HCT116 (cell line): ENCODE measurements at regions not wholly inside any gene's neighbourhood (a gene's known extent, or its start where the extent isn't known, plus 50 kb on each side); places are given as distances from the start of the nearest gene placed in this dataset.

Source experiments
- ATAC-seq: fragments of 200-7000 bp; cut with Tn5 transposase; 2 replicates; pipeline ENCODE4 v1.9.1; 2020; ENCODE audit warnings: mild to moderate bottlenecking, moderate library complexity
- BruUV-seq: library from RNA; stranded (reverse); fragments of 400-500 nt; replicated peaks from 2 replicates; lab custom pipeline; 2021; lab: Mats Ljungman, UMichigan
- CTCF ChIA-PET: fragments of 300-600 bp; sonication (Branson Sonifier 250); formaldehyde crosslinking; loops from one replicate; lab custom pipeline; 2021; ENCODE audit warnings: antibody characterized with exemption; lab: Charles Lee
- POLR2A ChIA-PET: fragments of 300-600, 350-600 bp; sonication (Branson Sonifier 250); formaldehyde crosslinking; loops from one replicate; lab custom pipeline; 2021; ENCODE audit warnings: antibody characterized with exemption; lab: Charles Lee
- RAD21 ChIA-PET, 2 experiments: fragments of 300-600 bp; sonication (Branson Sonifier 250); formaldehyde crosslinking; loops; one replicate each; lab custom pipeline; 2023; ENCODE audit warnings: low total read pairs in 2 of 2; ENCODE audit not compliant: uncharacterized antibody in 2 of 2, unreplicated experiment in 2 of 2, low non-redundant PET in 1 of 2; lab: Charles Lee
- DNase-seq: peaks from one replicate; pipeline ENCODE4 v3.0.0-alpha.2; 2010; ENCODE audit warnings: low read depth, low spot score
- H2AFZ ChIP-seq: fragments of 200-600 bp; shearing (Covaris generic), sonication (generic); 2 replicates; pipeline ENCODE4 v1.6.1; 2017; ENCODE audit warnings: low read depth, mixed run types, mixed read lengths, antibody characterized with exemption, low read length; ENCODE audit not compliant: poor library complexity, severe bottlenecking
- H3K27ac ChIP-seq: 2 replicates; pipeline ENCODE4 v1.5.1; 2012; ENCODE audit warnings: low read depth, low read length
- H3K27me3 ChIP-seq: fragments of 200-600 bp; sonication (generic); 2 replicates; pipeline ENCODE4 v1.6.1; 2016; ENCODE audit warnings: mixed run types, low read length, mixed read lengths; ENCODE audit not compliant: insufficient read depth
- H3K36me3 ChIP-seq, 2 experiments: fragments of 200-500 bp in 1 of 2; fragments of 200-600 bp in 1 of 2; sonication (Bioruptor generic) in 1 of 2; sonication (generic) in 1 of 2; 2 replicates each; pipeline versions ENCODE4 v1.5.1 to v1.6.1; 2014 to 2016; ENCODE audit warnings: low read length in 2 of 2, inconsistent platforms in 1 of 2, mixed read lengths in 1 of 2, mixed run types in 1 of 2; ENCODE audit not compliant: insufficient read depth in 2 of 2, control insufficient read depth in 1 of 2
- H3K4me1 ChIP-seq, 2 experiments: fragments of 200-600 bp in 1 of 2; sonication (generic) in 1 of 2; 2 replicates each; pipeline versions ENCODE4 v1.5.1 to v1.6.1; 2012 to 2017; ENCODE audit warnings: low read length in 2 of 2, inconsistent platforms in 1 of 2, mild to moderate bottlenecking in 1 of 2, mixed read lengths in 1 of 2, mixed run types in 1 of 2, moderate library complexity in 1 of 2; ENCODE audit not compliant: insufficient read depth in 2 of 2, control insufficient read depth in 1 of 2
- H3K4me2 ChIP-seq: fragments of 200-600 bp; sonication (generic); 2 replicates; pipeline ENCODE4 v1.6.1; 2017; ENCODE audit warnings: mixed run types, low read length, mixed read lengths
- H3K4me3 ChIP-seq, 2 experiments: fragments of 200-600 bp in 1 of 2; sonication (generic) in 1 of 2; replicated peaks in 1 of 2; 2 replicates each; pipeline ENCODE4 v1.5.1; 2011 to 2016; ENCODE audit warnings: low read length in 2 of 2, control low read depth in 1 of 2, low read depth in 1 of 2, mild to moderate bottlenecking in 1 of 2, mixed read lengths in 1 of 2, mixed run types in 1 of 2
- H3K79me2 ChIP-seq: fragments of 200-600 bp; sonication (generic); 2 replicates; pipeline ENCODE4 v1.6.1; 2017; ENCODE audit warnings: mild to moderate bottlenecking, mixed run types, low read length, moderate library complexity, mixed read lengths; ENCODE audit not compliant: insufficient read depth
- H3K9ac ChIP-seq: fragments of 200-600 bp; sonication (generic); 2 replicates; pipeline ENCODE4 v1.6.1; 2016; ENCODE audit warnings: low read length, mixed read lengths
- H3K9me2 ChIP-seq: fragments of 200-600 bp; sonication (generic), shearing (Covaris generic); 2 replicates; pipeline ENCODE4 v1.6.1; 2017; ENCODE audit warnings: mixed run types, mild to moderate bottlenecking, moderate library complexity; ENCODE audit not compliant: insufficient read depth
- H3K9me3 ChIP-seq, 2 experiments: fragments of 200-500 bp in 1 of 2; fragments of 200-600 bp in 1 of 2; sonication (Bioruptor generic) in 1 of 2; sonication (generic) in 1 of 2; 2 replicates each; pipeline ENCODE4 v1.6.1; 2014 to 2017; ENCODE audit warnings: low read length in 2 of 2, mixed read lengths in 2 of 2, inconsistent platforms in 1 of 2, low read depth in 1 of 2, mild to moderate bottlenecking in 1 of 2, mixed run types in 1 of 2, moderate library complexity in 1 of 2; ENCODE audit not compliant: control insufficient read depth in 1 of 2, insufficient read depth in 1 of 2
- H4K20me1 ChIP-seq: fragments of 200-600 bp; sonication (generic), shearing (Covaris generic); 2 replicates; pipeline ENCODE4 v1.6.1; 2017; ENCODE audit warnings: mixed run types, mild to moderate bottlenecking, moderate library complexity; ENCODE audit not compliant: insufficient read depth
- ATF3 ChIP-seq: IDR thresholded peaks from 2 replicates; pipeline ENCODE4 v1.6.1; 2012
- CEBPB ChIP-seq: IDR thresholded peaks from 2 replicates; pipeline ENCODE4 v1.6.1; 2012; ENCODE audit warnings: low read depth
- ELF1 ChIP-seq: IDR thresholded peaks from 2 replicates; pipeline ENCODE4 v1.6.1; 2012; ENCODE audit warnings: low read depth, borderline replicate concordance
- EZH2phosphoT487 ChIP-seq: fragments of 200-600 bp; IDR thresholded peaks from 2 replicates; pipeline ENCODE4 v1.6.1; 2018; ENCODE audit warnings: antibody characterized with exemption, borderline replicate concordance
- FOSL1 ChIP-seq: IDR thresholded peaks from 2 replicates; pipeline ENCODE4 v1.6.1; 2012; ENCODE audit warnings: low read depth
- POLR2AphosphoS5 ChIP-seq: IDR thresholded peaks from 2 replicates; pipeline ENCODE4 v1.6.1; 2011; ENCODE audit warnings: mild to moderate bottlenecking, low read depth, low read length, moderate library complexity
- SP1 ChIP-seq: IDR thresholded peaks from 2 replicates; pipeline ENCODE4 v1.6.1; 2012; ENCODE audit warnings: low read depth
- SRF ChIP-seq: IDR thresholded peaks from 2 replicates; pipeline ENCODE4 v1.6.1; 2012; ENCODE audit warnings: low read depth
- ZFX ChIP-seq: fragments of 450-650 bp; IDR thresholded peaks from 2 replicates; pipeline ENCODE4 v1.6.1; 2017
- ZNF274 ChIP-seq: fragments of 200-500 bp; sonication (Bioruptor generic); IDR thresholded peaks from 2 replicates; pipeline ENCODE4 v1.6.1; 2014; ENCODE audit warnings: mild to moderate bottlenecking, low read depth, low read length, inconsistent platforms
- intact Hi-C: fragments of 100-400 bp; cut with micrococcal nuclease; formaldehyde crosslinking; loops from 2 replicates; pipeline ENCODE4 v1.10.0; 2022

- ATAC-seq, result no peak
- no peaks in the 10 kb centered on the region for H3K79me2 ChIP-seq
- no peak for DNase-seq
- ChIA-PET POLR2A (no interaction called here), CTCF (no interaction called here), RAD21 (no interaction called here)
- no peak overlapping the region for H3K4me3 ChIP-seq
- H3K27me3 ChIP-seq, result no peaks in the 10 kb centered on the region
- H3K4me2 ChIP-seq, result no peak overlapping the region
- no peaks in the 10 kb centered on the region for H3K4me1 ChIP-seq
- H3K9me3 ChIP-seq, result no peaks in the 10 kb centered on the region
- no peak overlapping the region for H3K9ac ChIP-seq
- BruUV-seq, result no TSS peak
- no peaks in the 10 kb centered on the region for H4K20me1 ChIP-seq
- no peaks in the 10 kb centered on the region; the same call in 1 of the 2 replicates for H3K9me2 ChIP-seq
- TF ChIP-seq ATF3, result no peak
- no peak for TF ChIP-seq ELF1
- no peak for TF ChIP-seq FOSL1
- no peak for TF ChIP-seq SP1
- no peak for TF ChIP-seq ZFX
- no peak for TF ChIP-seq POLR2AphosphoS5
- TF ChIP-seq CEBPB, result no peak
- no peak for TF ChIP-seq EZH2phosphoT487
- intact Hi-C loops, result no loop called here
- no peak overlapping the region for H2AFZ ChIP-seq
- no peak overlapping the region for H3K27ac ChIP-seq
- no peaks in the 10 kb centered on the region for H3K36me3 ChIP-seq
Observed at GRCh38 chr3:30252474-30252873, 353.9 kb upstream of the TGFBR2 start.

GRCh38 chr3:30253832-30254231 lies 352.6 kb upstream of the TGFBR2 start:
- CTCF ChIA-PET, result no interaction called here

More at GRCh38 chr3:30253832-30254231, 352.6 kb upstream of the TGFBR2 start:
- H3K4me2 ChIP-seq, result no peak overlapping the region
- no peak overlapping the region for H3K27ac ChIP-seq
- intact Hi-C loops, result no loop called here
- DNase-seq, result no peak
- H3K4me1 ChIP-seq, result no peaks in the 10 kb centered on the region
- POLR2A ChIA-PET, result no interaction called here
- H3K36me3 ChIP-seq, result no peaks in the 10 kb centered on the region
- no peaks in the 10 kb centered on the region for H3K9me3 ChIP-seq
- no peak overlapping the region for H3K9ac ChIP-seq
- H3K79me2 ChIP-seq, result no peaks in the 10 kb centered on the region
- H2AFZ ChIP-seq, result no peak overlapping the region
- TF ChIP-seq ZNF274 (no peak), SRF (no peak), ZFX (no peak), ELF1 (no peak)
- TF ChIP-seq, all 23 proteins: peak for 0
- no TSS peak for BruUV-seq
- H3K9me2 ChIP-seq, result no peaks in the 10 kb centered on the region; the same call in 1 of the 2 replicates
- no peak for ATAC-seq
- no peak overlapping the region for H3K4me3 ChIP-seq
- H4K20me1 ChIP-seq, result no peaks in the 10 kb centered on the region
- no peaks in the 10 kb centered on the region for H3K27me3 ChIP-seq
- RAD21 ChIA-PET, result no interaction called here
